Left colon (tissue), 2 donors: ENCODE measurements at regions not wholly inside any gene's neighbourhood (a gene's known extent, or its start where the extent isn't known, plus 50 kb on each side); places are given as distances from the start of the nearest gene placed in this dataset.
"Not testable (repeated sequence)": the region's sequence is repeated elsewhere in the genome, so short reads cannot be mapped to it uniquely, and the experiment has no call there.

Source experiments
- ATAC-seq: fragments of 200-7000 bp; cut with Tn5 transposase; one replicate; pipeline ENCODE4 v1.9.1; 2020; ENCODE audit warnings: mild to moderate bottlenecking, moderate library complexity
- DNase-seq, 2 donors: peaks; one replicate each; pipeline ENCODE4 v3.0.0-alpha.2; 2020
- intact Hi-C, 2 donors: fragments of 100-400 bp; cut with DNase I in 1 of 2; cut with micrococcal nuclease in 1 of 2; formaldehyde crosslinking; loops; one replicate each; pipeline versions ENCODE4 v1.11.2 to v1.14.0; 2022; cut with DNase I, micrococcal nuclease
- donor health status: DM: no; HTN: no; CAD: no.
- donor health status: DM: yes; HTN: yes; CAD: no.

DNA sequence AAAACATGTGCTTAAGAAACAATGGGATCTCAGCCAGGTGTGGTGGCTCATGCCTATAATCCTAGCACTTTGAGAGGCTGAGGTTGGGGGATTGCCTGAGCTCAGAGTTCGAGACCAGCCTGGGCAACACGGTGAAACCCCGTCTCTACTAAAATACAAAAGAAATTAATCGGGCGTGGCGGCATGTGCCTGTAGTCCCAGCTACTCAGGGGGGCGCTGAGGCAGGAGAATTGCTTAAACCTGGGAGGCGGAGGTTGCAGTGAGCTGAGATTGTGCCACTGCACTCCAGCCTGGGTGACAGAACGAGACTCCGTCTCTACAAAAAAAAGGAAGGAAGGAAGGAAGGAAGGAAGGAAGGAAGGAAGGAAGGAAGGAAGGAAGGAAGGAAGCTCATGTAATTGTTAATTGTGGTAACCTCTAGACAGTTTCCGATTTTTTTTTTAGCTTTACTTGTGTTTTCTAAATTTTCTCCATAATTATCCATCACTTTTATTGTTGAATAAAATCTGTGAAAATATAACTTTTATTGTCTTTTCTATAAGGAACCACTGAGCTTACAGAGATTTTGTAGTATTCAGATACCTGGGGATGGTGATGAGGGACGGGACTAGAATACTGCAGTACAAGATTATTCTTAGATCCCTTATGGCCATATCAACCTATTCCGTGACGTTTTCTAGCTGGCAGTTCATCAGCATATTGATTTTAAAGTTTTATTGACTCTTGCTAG, 506.9 kb downstream of the NR2F2 start:
- intact Hi-C loops, result no loop called here
- ATAC-seq, result no peak

DNA sequence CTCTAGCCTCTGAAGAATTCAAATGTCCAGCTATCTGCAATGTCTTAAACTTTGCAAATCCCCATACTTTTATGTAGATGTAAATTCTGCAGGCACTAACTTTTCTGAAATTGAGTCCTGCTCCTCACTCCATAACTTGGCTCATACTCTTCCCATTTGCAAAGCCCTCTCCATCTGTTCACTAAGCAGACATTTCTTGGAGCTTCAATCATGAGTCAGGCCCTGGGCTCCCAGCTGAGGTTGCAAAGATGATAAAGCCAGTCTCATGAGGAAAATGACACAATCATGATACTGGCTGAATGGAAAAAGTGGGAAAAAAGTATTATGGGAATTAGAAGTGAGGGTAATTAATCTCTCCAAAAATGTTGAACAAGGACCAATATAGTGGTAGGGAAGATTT, 507.6 kb downstream of the NR2F2 start:
- DNase-seq, result no peak
- no peak for ATAC-seq
- intact Hi-C loops, result no loop called here

More for the DNA sequence above, 506.9 kb downstream of the NR2F2 start:
- DNase-seq, result no peak

DNA sequence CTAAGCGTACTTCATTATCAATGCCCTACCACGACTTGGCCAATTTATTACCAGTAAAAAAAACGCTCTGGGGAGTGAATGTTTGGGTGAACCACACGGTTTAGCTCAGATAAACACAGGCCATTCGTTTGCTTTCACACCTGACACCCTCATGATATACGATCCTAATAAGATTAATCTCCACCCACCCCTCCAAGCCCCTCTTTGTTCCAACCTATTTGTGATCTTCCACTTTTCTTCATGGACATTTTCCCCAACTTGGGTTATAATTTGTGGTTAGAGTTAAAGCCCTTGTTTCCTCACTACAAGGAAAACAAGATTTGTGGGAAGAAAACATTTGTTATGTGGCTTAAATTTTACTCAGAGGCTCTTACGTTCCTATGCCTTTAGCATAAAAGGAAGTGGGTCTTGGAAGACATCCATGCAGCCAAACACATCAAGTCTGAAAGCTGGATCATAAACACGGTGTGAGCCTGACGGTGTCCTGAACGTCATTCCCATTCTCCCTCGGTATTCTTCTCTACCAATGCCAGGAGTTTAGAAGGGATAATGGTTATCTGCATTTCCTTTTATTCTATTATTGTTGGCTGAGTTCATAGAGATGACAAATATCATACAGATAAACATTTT, 518.9 kb downstream of the NR2F2 start:
- ATAC-seq (no peak), DNase-seq (no peak)
- intact Hi-C loops, result no loop called here

DNA sequence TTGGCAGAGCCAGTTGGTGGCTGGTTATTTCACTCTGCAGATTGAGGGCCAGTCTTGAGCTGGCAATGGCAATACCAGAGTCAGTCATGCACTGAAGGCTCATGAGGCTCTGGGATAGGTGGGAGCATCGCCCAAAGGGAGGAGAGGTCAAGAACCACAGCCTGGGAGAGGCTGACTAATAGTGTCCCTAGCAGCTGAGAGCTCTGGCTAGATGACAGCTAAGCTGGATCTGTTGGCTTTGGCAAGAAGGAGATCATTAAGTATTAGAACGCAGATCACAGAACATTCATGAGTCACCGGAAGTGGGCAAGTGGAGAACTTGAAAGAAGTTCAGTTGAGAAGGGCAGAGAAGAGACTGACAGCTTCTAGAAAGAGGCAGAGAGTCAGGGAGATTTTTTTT, 521.1 kb downstream of the NR2F2 start:
- no peak for DNase-seq
- intact Hi-C loops, result no loop called here

DNA sequence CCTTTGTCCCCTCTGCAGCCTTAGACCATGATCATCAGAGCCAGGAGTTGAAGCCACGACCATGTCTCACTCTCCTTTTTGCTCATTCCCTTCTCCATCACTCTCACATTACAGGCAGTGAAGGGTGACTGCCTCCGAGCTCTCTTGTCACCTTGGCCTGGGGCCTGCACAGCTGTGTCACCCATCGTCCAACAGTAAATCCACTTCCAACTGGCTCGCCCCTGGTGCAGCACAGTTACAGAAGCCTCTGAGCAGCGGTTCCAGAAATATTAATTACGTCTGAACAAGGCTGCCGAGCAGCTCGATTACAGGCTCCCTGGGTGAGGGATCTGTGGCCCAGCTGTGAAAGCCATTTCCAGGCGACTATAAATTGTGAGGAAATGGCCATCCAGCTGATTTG, 528.2 kb downstream of the NR2F2 start:
- intact Hi-C loops, result no loop called here

More for the DNA sequence above, 521.1 kb downstream of the NR2F2 start:
- no peak for ATAC-seq

DNA sequence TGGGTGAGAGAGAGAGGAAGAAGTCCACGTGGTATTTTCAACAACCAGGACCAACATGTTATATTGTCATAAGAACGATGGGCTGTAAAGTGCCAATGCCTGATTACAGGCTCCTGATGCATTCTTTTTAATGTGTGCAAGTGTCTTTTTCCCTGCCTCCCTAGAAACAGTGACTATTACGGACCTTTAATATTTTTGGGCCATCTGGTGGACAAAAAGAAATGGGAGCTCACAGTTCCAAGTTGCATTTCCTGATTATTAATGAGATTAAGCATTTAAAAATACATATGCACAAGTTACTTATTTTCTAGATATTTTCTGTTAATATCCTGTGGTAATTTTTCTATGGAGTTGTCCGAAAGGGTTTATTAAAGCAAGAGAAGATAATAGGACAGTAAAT, 530.2 kb downstream of the NR2F2 start:
- ATAC-seq, result no peak
- intact Hi-C loops, result no loop called here
- no peak for DNase-seq

More for the DNA sequence above, 528.2 kb downstream of the NR2F2 start:
- ATAC-seq (no peak), DNase-seq (no peak)

DNA sequence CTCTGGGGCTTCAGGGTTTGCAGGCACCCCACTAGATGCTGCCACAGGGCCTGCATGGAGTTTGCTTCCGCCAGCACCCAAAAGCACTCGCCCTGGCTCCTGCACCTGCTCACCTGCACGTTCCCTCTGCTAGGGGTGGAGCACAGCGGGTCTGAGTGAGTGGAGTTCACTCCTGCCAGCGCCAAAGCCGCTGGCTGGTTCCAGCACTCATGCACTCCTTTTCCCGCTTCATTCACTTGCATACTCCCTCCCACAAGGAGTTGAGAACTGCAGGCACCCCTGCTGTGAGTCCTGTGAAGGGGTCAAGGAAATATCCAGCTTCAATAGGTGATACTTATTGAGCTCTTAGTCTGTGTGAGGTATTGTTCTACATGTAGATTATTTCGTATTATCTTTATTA, 537.5 kb downstream of the NR2F2 start:
- intact Hi-C loops, result no loop called here
- ATAC-seq (no peak), DNase-seq (no peak)

DNA sequence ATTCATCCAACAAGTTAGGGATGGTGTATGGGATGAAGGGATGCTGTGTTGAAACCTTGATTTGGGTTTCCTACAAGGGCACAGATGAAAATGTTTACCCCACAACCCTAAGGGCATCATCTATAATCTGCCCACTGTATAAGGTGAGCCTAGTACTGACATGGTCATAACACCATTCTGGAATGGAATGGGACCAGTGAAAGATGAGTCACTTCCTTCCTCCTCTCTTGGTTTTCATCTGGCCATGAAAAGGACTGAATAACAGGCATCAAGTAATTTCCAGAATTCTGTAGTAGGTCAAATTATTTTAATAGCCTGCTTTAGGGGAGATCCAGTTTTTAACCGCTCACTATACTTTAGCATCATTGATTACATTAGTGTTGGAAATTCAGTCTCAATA, 538.6 kb downstream of the NR2F2 start:
- DNase-seq (no peak), ATAC-seq (no peak)
- intact Hi-C loops, result no loop called here

DNA sequence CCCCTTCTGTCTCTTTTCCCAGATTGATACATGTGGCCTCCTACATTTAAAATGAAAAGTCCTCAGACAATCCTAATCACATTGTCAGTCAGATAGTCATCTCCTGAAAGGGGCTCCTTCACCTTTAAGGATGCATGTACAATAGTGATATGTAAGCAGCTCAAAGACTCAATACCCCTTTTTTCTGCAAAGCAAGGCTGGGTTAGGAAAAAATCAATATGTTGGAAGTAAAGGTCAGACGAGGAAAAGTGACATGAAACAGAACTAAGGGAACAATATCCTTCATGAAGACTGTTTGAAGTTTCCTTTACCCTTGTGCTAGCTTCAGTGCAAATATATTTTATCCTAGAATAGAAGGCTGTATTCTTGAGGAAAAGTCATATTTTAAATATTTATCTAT, 539.3 kb downstream of the NR2F2 start:
- ATAC-seq (no peak), DNase-seq (no peak)
- intact Hi-C loops, result no loop called here

DNA sequence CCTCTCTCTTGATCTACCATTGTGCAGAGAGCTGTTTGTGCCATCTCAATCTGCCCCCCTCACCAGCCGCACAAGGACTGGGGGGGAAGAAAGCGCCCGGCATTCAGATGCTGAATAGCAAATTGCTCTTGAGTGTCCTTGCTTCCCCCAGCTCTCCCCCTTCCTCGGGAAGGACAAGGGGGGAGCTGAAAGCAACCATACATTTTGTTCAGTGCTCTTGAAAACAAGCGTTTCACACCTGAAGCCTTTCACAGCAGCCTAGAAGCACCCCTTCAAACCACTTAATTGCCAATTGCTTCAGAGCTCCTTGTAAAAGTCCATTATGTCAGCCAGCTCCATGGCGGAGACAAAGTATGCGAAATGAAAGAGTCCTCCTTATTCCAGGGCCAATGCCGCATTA, 540.1 kb downstream of the NR2F2 start:
- intact Hi-C loops, result no loop called here
- ATAC-seq, result no peak
- no peak for DNase-seq

DNA sequence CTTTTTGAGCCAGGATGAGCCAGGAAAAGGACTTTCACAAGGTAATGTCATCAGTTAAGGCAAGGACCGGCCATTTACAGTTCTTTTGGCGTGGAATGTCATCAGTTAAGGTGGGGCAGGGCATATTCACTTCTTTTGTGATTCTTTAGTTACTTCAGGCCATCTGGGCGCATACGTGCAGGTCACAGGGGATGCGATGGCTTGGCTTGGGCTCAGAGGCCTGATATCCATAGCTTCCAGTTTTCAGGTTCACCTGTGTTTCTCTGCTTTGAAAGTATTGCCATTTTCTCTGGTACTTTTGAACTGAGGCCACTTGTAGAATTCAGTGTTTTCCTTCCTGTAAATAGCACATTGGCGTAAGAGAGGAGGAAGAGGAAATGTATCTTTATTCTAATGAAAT, 546.9 kb downstream of the NR2F2 start:
- DNase-seq, intact Hi-C loops, ATAC-seq: not testable (repeated sequence)

DNA sequence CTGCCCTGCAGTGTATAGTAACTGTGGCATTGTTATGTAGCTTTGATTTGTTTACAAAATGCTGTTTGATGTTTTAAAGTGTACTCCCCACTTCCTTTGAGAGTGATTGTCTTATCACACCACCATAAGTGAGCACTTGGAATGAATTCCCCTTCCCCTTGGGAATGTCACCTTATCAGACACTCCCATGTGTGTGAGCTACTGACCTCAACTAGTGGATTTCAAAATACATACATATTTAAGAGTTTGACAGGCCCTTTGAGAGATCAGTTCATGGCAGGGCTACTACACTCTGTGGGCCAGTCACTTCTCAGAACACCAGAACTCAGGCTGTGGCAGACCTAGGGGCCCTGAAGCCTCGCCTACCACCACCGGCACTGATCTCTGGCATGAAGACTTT, 547.6 kb downstream of the NR2F2 start:
- no peak for ATAC-seq
- DNase-seq, result no peak
- intact Hi-C loops, result no loop called here

DNA sequence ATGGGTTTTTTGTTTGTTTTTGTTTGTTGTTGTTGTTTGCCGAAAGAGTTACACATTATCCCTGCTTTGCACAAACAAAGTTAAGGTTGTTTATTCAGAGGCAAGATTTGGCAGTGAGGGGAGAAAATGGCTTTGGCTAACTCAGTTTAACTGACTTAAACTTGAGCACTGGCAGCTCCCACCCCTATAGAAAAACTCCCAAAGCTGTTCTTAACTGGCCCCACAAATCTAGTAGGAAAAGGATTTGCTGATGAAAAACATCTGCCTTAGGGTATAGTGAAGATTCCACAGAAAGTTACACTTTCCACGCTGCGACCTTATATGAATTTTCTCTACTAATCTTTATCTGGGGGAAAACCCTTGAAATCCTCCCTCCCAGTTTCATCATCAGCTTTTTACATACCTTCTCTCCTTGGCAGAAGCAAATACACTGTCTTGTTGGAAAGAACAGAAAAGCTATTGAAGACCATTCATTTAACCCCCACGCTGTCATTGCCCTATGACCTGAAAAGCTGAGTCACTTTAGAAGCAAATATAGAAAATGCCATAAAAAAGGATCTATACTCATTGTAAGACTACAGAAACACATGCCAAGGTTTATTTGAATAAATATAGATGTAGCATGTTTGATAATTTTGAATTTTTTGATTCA, 551.7 kb downstream of the NR2F2 start:
- DNase-seq, result no peak
- intact Hi-C loops, result no loop called here
- ATAC-seq, result no peak

DNA sequence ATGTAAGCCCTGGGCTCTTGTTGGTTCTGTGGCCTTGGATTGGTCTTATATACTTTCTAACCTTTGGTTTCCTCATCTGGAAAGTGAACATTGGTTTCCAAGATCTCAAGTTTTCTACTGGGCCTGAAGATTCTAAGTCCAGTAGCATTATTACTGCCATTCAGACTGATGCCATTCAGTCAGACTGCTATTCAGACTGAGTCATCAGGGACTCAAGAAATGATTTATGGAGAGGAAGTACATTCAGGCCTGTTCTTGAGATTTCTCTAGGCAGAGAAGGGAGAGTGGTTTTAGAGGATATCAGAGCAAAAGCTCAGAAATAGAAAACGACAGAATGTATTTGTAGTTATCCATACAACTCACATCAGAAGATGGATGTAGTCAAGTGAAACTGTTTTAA, 557.2 kb downstream of the NR2F2 start:
- no peak for ATAC-seq
- no peak for DNase-seq
- intact Hi-C loops, result no loop called here

DNA sequence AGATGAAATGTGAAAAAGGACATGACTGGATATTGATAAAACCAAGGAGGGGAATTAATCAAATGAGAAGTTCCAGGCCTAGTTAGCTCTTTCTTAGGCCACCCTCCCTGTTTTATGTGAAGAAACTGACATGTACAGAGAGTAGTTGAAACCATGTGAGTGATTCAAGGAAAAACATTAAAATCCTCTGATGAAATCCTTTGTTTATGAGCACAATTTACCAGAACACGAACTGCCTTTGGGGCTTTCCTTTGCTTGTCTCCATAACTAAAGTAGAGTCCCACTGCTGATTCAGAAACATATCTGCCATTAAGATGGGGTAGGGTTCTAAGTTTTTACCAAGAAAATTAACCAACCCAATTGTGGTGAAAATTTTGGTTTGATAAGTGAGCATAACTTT, 558.3 kb downstream of the NR2F2 start:
- intact Hi-C loops, result no loop called here
- ATAC-seq (no peak), DNase-seq (no peak)

DNA sequence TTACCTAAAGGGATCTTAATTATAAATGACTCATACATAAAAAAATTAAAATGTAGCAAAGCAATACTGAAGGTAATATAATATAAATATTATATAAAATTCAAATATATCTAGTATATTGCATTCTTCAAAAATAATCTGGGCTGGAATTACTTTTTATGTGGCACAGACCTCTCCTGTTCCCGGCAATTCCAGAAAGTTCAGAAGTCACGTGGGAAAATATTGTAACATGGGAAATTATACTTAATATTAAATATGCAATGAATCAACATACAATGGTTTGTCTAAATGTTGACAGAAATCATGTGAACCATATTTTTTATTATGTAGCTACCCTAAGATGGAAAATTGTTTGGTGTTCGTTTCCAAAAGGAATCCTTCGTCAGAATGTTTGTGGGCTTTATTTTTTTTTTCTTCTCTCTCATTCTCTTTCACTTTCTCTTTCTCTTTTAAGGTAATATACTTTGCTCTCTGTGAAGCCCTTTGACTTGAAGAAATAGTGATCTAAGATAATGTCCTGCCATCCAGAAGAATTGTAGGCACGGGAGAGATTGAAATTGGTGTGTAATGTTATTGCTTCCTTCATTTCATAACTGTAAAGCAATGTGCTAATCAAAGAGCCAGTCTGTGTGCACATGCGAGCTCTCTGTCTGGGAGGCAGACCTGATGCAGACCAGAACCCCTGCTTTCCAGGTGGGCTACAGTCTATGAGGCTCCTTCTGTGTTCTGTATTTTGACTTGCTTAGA, 559.4 kb downstream of the NR2F2 start:
- no peak for DNase-seq
- ATAC-seq, result no peak
- intact Hi-C loops, result loop anchor here in 1 of 2 donors (10.0 kb wide), 1 partner anchor 535 kb away; no protein-coding TSS in a partner anchor

DNA sequence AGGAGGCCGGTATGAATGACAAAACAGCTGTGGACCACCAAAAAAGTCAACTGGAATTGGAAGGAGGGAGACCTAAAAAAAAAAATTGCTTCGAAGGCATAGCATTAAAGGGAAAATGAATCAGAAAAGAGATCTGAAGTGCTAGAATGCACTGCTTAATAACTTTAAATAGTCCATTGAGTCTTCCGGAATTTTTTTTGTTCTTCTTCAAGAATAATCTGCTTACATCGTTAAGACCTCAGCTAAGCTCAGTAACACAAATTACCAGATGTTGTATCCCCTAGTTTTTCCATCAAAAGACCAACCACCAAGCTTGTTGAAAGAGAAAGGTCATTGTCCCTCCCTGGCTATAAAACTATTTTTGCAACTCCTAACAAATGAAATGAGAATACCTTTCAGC, 560.5 kb downstream of the NR2F2 start:
- DNase-seq, result no peak
- intact Hi-C loops, result loop anchor here in 1 of 2 donors (10.0 kb wide), 1 partner anchor 536 kb away; no protein-coding TSS in a partner anchor
- no peak for ATAC-seq

DNA sequence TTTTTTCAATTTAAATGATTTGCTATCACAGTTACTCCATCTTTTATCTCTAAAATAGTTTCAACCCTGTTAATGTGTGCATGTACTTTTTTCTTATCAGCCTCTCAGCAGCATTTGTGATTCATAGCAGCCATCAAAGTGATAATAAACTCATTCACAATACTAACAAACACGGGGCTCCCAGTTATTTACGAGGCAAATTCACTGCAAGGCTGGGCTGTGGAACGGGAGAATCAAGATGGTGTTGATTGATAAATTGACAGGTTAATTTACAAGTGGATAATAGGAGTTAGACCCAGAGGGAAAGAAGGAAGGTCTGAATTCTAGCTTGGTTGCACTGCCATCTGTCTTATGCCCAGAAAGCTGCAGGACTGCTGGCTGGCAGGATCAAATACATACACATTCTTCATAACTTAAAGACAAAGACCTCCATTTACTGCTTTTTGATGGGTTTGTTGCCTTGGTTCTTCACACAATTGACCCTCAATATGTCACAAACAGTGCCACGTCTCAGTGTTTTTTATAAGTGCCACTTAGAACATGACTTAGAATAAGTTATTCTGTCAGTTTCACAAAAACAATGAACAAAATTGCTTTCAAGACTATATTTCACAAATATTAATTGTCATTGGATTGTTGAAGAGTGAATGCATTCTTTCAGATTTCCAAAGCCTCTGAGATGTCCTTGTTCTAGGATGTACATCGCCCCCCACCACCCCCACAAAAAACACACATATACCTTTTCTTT, 562.8 kb downstream of the NR2F2 start:
- DNase-seq (no peak), ATAC-seq (no peak)
- intact Hi-C loops, result loop anchor here in 1 of 2 donors (10.0 kb wide), 1 partner anchor 539 kb away; no protein-coding TSS in a partner anchor

DNA sequence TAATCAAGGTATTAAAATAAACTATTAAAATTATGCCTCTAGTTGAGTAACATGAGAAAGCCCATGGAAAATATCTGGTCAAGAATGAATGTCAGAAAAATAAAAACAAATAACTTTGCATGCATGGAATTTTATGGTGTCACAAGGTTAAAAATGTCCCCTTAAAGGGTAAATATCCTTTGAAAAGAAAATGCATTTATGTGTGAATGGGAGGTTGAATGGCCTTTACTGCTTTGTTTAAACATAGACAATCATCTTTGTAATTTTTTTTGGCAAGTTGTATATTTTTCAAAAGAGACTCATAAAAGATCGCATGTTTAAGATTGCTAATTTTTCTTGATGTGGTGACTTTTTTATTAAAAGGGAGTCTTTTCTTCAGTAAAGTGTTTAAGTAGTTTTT, 564.2 kb downstream of the NR2F2 start:
- no peak for ATAC-seq
- intact Hi-C loops, result loop anchor here in 1 of 2 donors (10.0 kb wide), 1 partner anchor 540 kb away; no protein-coding TSS in a partner anchor
- DNase-seq, result no peak
